HL-60 (cell line): ENCODE measurements at regions not wholly inside any gene's neighbourhood (a gene's known extent, or its start where the extent isn't known, plus 50 kb on each side); places are given as distances from the start of the nearest gene placed in this dataset.

ENCODE experiments used
- DNase-seq, 2 experiments: peaks; one replicate each; pipeline ENCODE4 v3.0.0-alpha.2; 2010 to 2020; ENCODE audit warnings: low read depth in 1 of 2, low spot score in 1 of 2
- H3K27ac ChIP-seq: fragments of 250-450 bp; sonication (Bioruptor Pico); replicated peaks from 2 replicates; pipeline ENCODE4 v1.5.1; 2020; ENCODE audit warnings: mild to moderate bottlenecking, moderate library complexity
- H3K27me3 ChIP-seq: fragments of 250-450 bp; sonication (Bioruptor Pico); 2 replicates; pipeline ENCODE4 v1.5.1; 2021; ENCODE audit warnings: mild to moderate bottlenecking, moderate library complexity; ENCODE audit not compliant: insufficient read depth, poor library complexity, severe bottlenecking
- H3K4me3 ChIP-seq: replicated peaks from 2 replicates; pipeline ENCODE4 v1.5.1; 2011; ENCODE audit warnings: mild to moderate bottlenecking, control low read depth, low read length; ENCODE audit not compliant: insufficient read depth
- GABPA ChIP-seq: IDR thresholded peaks from 2 replicates; pipeline ENCODE4 v1.6.1; 2012; ENCODE audit warnings: low read depth
- POLR2AphosphoS5 ChIP-seq: IDR thresholded peaks from 2 replicates; pipeline ENCODE4 v1.6.1; 2012; ENCODE audit warnings: low read depth
- SPI1 ChIP-seq: IDR thresholded peaks from 2 replicates; pipeline ENCODE4 v1.6.1; 2012; ENCODE audit warnings: low read depth, mild to moderate bottlenecking, borderline replicate concordance
- TF ChIP-seq, protein P1 (sequence below): IDR thresholded peaks from 2 replicates; pipeline ENCODE4 v1.6.1; 2012; ENCODE audit warnings: low read depth; ENCODE audit not compliant: insufficient replicate concordance
- TF ChIP-seq, protein P2 (sequence below): IDR thresholded peaks from one replicate; pipeline ENCODE4 v1.5.1; 2011; ENCODE audit warnings: low read length, control low read depth, inconsistent platforms; ENCODE audit not compliant: insufficient read depth

GRCh38 chr6:26296556-26296856 is 68.5 kb upstream of the BTN3A2 start:
- Histone ChIP-seq H3K27ac (no peak overlapping the region), H3K4me3 (no peak overlapping the region), H3K27me3 (no peaks in the 10 kb centered on the region)
- no peak for DNase-seq
- TF ChIP-seq, protein P1, sequence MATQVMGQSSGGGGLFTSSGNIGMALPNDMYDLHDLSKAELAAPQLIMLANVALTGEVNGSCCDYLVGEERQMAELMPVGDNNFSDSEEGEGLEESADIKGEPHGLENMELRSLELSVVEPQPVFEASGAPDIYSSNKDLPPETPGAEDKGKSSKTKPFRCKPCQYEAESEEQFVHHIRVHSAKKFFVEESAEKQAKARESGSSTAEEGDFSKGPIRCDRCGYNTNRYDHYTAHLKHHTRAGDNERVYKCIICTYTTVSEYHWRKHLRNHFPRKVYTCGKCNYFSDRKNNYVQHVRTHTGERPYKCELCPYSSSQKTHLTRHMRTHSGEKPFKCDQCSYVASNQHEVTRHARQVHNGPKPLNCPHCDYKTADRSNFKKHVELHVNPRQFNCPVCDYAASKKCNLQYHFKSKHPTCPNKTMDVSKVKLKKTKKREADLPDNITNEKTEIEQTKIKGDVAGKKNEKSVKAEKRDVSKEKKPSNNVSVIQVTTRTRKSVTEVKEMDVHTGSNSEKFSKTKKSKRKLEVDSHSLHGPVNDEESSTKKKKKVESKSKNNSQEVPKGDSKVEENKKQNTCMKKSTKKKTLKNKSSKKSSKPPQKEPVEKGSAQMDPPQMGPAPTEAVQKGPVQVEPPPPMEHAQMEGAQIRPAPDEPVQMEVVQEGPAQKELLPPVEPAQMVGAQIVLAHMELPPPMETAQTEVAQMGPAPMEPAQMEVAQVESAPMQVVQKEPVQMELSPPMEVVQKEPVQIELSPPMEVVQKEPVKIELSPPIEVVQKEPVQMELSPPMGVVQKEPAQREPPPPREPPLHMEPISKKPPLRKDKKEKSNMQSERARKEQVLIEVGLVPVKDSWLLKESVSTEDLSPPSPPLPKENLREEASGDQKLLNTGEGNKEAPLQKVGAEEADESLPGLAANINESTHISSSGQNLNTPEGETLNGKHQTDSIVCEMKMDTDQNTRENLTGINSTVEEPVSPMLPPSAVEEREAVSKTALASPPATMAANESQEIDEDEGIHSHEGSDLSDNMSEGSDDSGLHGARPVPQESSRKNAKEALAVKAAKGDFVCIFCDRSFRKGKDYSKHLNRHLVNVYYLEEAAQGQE = no peak
- TF ChIP-seq SPI1 (no peak), POLR2AphosphoS5 (no peak), GABPA (no peak)
- TF ChIP-seq, protein P2, sequence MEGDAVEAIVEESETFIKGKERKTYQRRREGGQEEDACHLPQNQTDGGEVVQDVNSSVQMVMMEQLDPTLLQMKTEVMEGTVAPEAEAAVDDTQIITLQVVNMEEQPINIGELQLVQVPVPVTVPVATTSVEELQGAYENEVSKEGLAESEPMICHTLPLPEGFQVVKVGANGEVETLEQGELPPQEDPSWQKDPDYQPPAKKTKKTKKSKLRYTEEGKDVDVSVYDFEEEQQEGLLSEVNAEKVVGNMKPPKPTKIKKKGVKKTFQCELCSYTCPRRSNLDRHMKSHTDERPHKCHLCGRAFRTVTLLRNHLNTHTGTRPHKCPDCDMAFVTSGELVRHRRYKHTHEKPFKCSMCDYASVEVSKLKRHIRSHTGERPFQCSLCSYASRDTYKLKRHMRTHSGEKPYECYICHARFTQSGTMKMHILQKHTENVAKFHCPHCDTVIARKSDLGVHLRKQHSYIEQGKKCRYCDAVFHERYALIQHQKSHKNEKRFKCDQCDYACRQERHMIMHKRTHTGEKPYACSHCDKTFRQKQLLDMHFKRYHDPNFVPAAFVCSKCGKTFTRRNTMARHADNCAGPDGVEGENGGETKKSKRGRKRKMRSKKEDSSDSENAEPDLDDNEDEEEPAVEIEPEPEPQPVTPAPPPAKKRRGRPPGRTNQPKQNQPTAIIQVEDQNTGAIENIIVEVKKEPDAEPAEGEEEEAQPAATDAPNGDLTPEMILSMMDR = no peak

GRCh38 chr6:26296857-26297648 is 67.9 kb upstream of the BTN3A2 start:
- Histone ChIP-seq H3K4me3 (no peak overlapping the region), H3K27me3 (no peaks in the 10 kb centered on the region), H3K27ac (no peak overlapping the region)
- no peak for DNase-seq
- TF ChIP-seq POLR2AphosphoS5 = no peak
- TF ChIP-seq, protein P1 = no peak
- TF ChIP-seq, protein P2 = no peak
- no peak for TF ChIP-seq SPI1
- no peak for TF ChIP-seq GABPA

- H3K4me3 ChIP-seq = no peak overlapping the region
- DNase-seq = no peak
- TF ChIP-seq GABPA (no peak), SPI1 (no peak), POLR2AphosphoS5 (no peak)
- TF ChIP-seq, protein P1 = no peak
- TF ChIP-seq, protein P2 = no peak
- H3K27me3 ChIP-seq = no peaks in the 10 kb centered on the region
- H3K27ac ChIP-seq = no peak overlapping the region
These were observed 65.5 kb upstream of the BTN3A2 start for GRCh38 chr6:26299286-26300042.
